Daoy (cell line): ENCODE measurements at regions not wholly inside any gene's neighbourhood (a gene's known extent, or its start where the extent isn't known, plus 50 kb on each side); places are given as distances from the start of the nearest gene placed in this dataset.
"Not testable (repeated sequence)": the region's sequence is repeated elsewhere in the genome, so short reads cannot be mapped to it uniquely, and the experiment has no call there.

ENCODE experiments used
- DNase-seq: peaks from one replicate; pipeline ENCODE4 v3.0.0-alpha.2; 2015; ENCODE audit warnings: low read depth

DNA sequence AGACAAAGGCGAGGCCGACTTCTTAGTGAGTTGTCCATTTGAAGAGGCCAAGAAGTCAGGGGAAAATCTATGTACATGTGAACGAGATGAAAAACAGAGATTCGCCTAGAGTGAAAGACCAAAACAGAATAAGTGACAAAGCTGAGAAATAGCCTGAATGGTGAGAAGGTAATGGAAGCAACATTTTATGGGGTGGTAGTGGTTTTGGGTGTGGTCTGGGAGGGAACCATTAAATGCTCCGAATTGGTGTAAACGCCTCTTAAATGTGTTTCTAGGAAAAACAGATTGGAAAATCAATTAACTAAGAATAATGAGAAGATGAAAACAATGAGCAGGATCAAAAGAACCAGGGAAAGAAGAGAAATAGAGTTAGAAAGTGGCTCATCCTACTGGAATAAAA is 83.8 kb upstream of the MANSC4 start:
- no peak for DNase-seq

GRCh38 chr12:27861428-27862167 is 81.6 kb upstream of the MANSC4 start:
- no peak for DNase-seq

- DNase-seq, result no peak
Observed at GRCh38 chr12:27859648-27860047, 79.6 kb upstream of the MANSC4 start.

DNA sequence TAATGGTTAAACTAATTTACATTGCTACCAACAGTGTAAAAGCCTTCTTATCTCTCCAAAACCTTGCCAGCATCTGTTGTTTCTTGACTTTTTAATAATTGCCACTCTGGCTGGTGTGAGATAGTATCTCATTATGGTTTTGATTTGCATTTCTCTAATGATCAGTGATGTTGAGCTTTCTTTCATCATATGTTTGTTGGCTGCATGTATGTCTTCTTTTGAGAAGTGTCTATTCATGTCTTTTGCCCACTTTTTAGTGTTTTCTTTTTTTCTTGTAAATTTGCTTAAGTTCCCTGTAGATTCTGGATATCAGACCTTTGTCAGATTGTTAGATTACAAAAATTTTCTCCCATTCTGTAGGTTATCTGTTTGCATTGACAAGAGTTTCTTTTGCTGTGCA is 77.0 kb upstream of the MANSC4 start:
- DNase-seq, result not testable (repeated sequence)

GRCh38 chr12:27852742-27853141 is 72.7 kb upstream of the MANSC4 start:
- no peak for DNase-seq
